ENCODE measurements at regions not wholly inside any gene's neighbourhood (a gene's known extent, or its start where the extent isn't known, plus 50 kb on each side); places are given as distances from the start of the nearest gene placed in this dataset.
"Not testable (repeated sequence)": the region's sequence is repeated elsewhere in the genome, so short reads cannot be mapped to it uniquely, and the experiment has no call there.

- no peak for DNase-seq (ENCODE audit: extremely low spot score)
- no peak overlapping the region for H3K27ac ChIP-seq (ENCODE audit: low read depth)
- H3K4me3 ChIP-seq (ENCODE audit: low read depth, low read length): no peak overlapping the region
- H3K4me1 ChIP-seq (ENCODE audit: insufficient read depth): no peaks in the 10 kb centered on the region
- no peaks in the 10 kb centered on the region for H3K36me3 ChIP-seq (ENCODE audit: insufficient read depth)
- WGBS: 92% methylated on average over 2 of the region's 2 CpGs
Measured at GRCh38 chrX:925094-925493, 287.4 kb downstream of the CRLF2 start.

GRCh38 chrX:924017-924416 lies 288.4 kb downstream of the CRLF2 start:
- Histone ChIP-seq H3K36me3 (ENCODE audit: insufficient read depth) (no peaks in the 10 kb centered on the region), H3K27ac (ENCODE audit: low read depth) (no peak overlapping the region), H3K4me3 (ENCODE audit: low read depth, low read length) (no peak overlapping the region), H3K4me1 (ENCODE audit: insufficient read depth) (no peaks in the 10 kb centered on the region)
- WGBS: 75% methylated on average over 2 of the region's 2 CpGs
- DNase-seq (ENCODE audit: extremely low spot score): no peak

GRCh38 chrX:920234-920799 lies 289.7 kb downstream of the SHOX start:
- Histone ChIP-seq H3K36me3 (ENCODE audit: insufficient read depth) (no peaks in the 10 kb centered on the region), H3K27ac (ENCODE audit: low read depth) (no peak overlapping the region), H3K4me3 (ENCODE audit: low read depth, low read length) (no peak overlapping the region), H3K4me1 (ENCODE audit: insufficient read depth) (no peaks in the 10 kb centered on the region)
- WGBS: 12% methylated on average over 25 of the region's 25 CpGs
- peak; percentile 55 for DNase-seq (ENCODE audit: extremely low spot score)

- no peaks in the 10 kb centered on the region for H3K4me1 ChIP-seq (ENCODE audit: insufficient read depth)
- H3K4me3 ChIP-seq (ENCODE audit: low read depth, low read length): no peak overlapping the region
- DNase-seq (ENCODE audit: extremely low spot score): no peak
- H3K27ac ChIP-seq (ENCODE audit: low read depth): no peak overlapping the region
- 75% methylated on average over 9 of the region's 9 CpGs for WGBS
- H3K36me3 ChIP-seq (ENCODE audit: insufficient read depth): no peaks in the 10 kb centered on the region
Measured at GRCh38 chrX:916230-916599, 285.6 kb downstream of the SHOX start.

- H3K36me3 ChIP-seq (ENCODE audit: insufficient read depth): no peaks in the 10 kb centered on the region
- 68% methylated on average over 15 of the region's 15 CpGs for WGBS
- no peak for DNase-seq (ENCODE audit: extremely low spot score)
- no peak overlapping the region for H3K4me3 ChIP-seq (ENCODE audit: low read depth, low read length)
- H3K27ac ChIP-seq (ENCODE audit: low read depth): no peak overlapping the region
- no peaks in the 10 kb centered on the region for H3K4me1 ChIP-seq (ENCODE audit: insufficient read depth)
Measured at GRCh38 chrX:915427-916229, 285.0 kb downstream of the SHOX start.

- H3K27ac ChIP-seq (ENCODE audit: low read depth): no peak overlapping the region
- no peak overlapping the region for H3K4me3 ChIP-seq (ENCODE audit: low read depth, low read length)
- no peaks in the 10 kb centered on the region for H3K4me1 ChIP-seq (ENCODE audit: insufficient read depth)
- H3K36me3 ChIP-seq (ENCODE audit: insufficient read depth): no peaks in the 10 kb centered on the region
- DNase-seq (ENCODE audit: extremely low spot score): no peak
Measured at GRCh38 chrX:914206-914605, 283.6 kb downstream of the SHOX start.

GRCh38 chrX:912677-913076 lies 282.1 kb downstream of the SHOX start:
- no peak overlapping the region for H3K4me3 ChIP-seq (ENCODE audit: low read depth, low read length)
- no peak overlapping the region for H3K27ac ChIP-seq (ENCODE audit: low read depth)
- 55% methylated on average over 11 of the region's 11 CpGs for WGBS
- no peaks in the 10 kb centered on the region for H3K4me1 ChIP-seq (ENCODE audit: insufficient read depth)
- H3K36me3 ChIP-seq (ENCODE audit: insufficient read depth): no peaks in the 10 kb centered on the region
- no peak for DNase-seq (ENCODE audit: extremely low spot score)

GRCh38 chrX:909068-909467 lies 278.5 kb downstream of the SHOX start:
- H3K27ac ChIP-seq (ENCODE audit: low read depth); H3K4me1 ChIP-seq (ENCODE audit: insufficient read depth); H3K36me3 ChIP-seq (ENCODE audit: insufficient read depth); H3K4me3 ChIP-seq (ENCODE audit: low read depth, low read length); DNase-seq (ENCODE audit: extremely low spot score): not testable (repeated sequence)
- 46% methylated on average over 2 of the region's 2 CpGs for WGBS

- no peaks in the 10 kb centered on the region for H3K4me1 ChIP-seq (ENCODE audit: insufficient read depth)
- 73% methylated on average over 3 of the region's 3 CpGs for WGBS
- no peak overlapping the region for H3K4me3 ChIP-seq (ENCODE audit: low read depth, low read length)
- no peak for DNase-seq (ENCODE audit: extremely low spot score)
- H3K36me3 ChIP-seq (ENCODE audit: insufficient read depth): no peaks in the 10 kb centered on the region
- no peak overlapping the region for H3K27ac ChIP-seq (ENCODE audit: low read depth)
Measured at GRCh38 chrX:906586-906985, 276.0 kb downstream of the SHOX start.

- Histone ChIP-seq H3K4me3 (ENCODE audit: low read depth, low read length) (no peak overlapping the region), H3K27ac (ENCODE audit: low read depth) (no peak overlapping the region), H3K36me3 (ENCODE audit: insufficient read depth) (no peaks in the 10 kb centered on the region), H3K4me1 (ENCODE audit: insufficient read depth) (no peaks in the 10 kb centered on the region)
- no peak for DNase-seq (ENCODE audit: extremely low spot score)
- WGBS: 73% methylated on average over 19 of the region's 19 CpGs
Measured at GRCh38 chrX:905848-906566, 275.4 kb downstream of the SHOX start.

- DNase-seq (ENCODE audit: extremely low spot score): no peak
Measured at GRCh38 chrX:903116-903515, 272.5 kb downstream of the SHOX start.

GRCh38 chrX:896256-896655 lies 265.7 kb downstream of the SHOX start:
- no peak for DNase-seq (ENCODE audit: extremely low spot score)
- Histone ChIP-seq H3K4me1 (ENCODE audit: insufficient read depth) (no peaks in the 10 kb centered on the region), H3K36me3 (ENCODE audit: insufficient read depth) (no peaks in the 10 kb centered on the region), H3K27ac (ENCODE audit: low read depth) (no peak overlapping the region), H3K4me3 (ENCODE audit: low read depth, low read length) (no peak overlapping the region)
- 85% methylated on average over 3 of the region's 3 CpGs for WGBS

More at GRCh38 chrX:903116-903515, 272.5 kb downstream of the SHOX start:
- Histone ChIP-seq H3K4me1 (ENCODE audit: insufficient read depth) (no peaks in the 10 kb centered on the region), H3K27ac (ENCODE audit: low read depth) (no peak overlapping the region), H3K36me3 (ENCODE audit: insufficient read depth) (no peaks in the 10 kb centered on the region), H3K4me3 (ENCODE audit: low read depth, low read length) (no peak overlapping the region)
- 92% methylated on average over 15 of the region's 15 CpGs for WGBS

GRCh38 chrX:889966-890651 lies 259.5 kb downstream of the SHOX start:
- no peak overlapping the region for H3K4me3 ChIP-seq (ENCODE audit: low read depth, low read length)
- H3K36me3 ChIP-seq (ENCODE audit: insufficient read depth): no peaks in the 10 kb centered on the region
- no peak overlapping the region for H3K27ac ChIP-seq (ENCODE audit: low read depth)
- no peaks in the 10 kb centered on the region for H3K4me1 ChIP-seq (ENCODE audit: insufficient read depth)
- 86% methylated on average over 5 of the region's 5 CpGs for WGBS
- DNase-seq (ENCODE audit: extremely low spot score): no peak

GRCh38 chrX:887724-888123 lies 257.1 kb downstream of the SHOX start:
- DNase-seq (ENCODE audit: extremely low spot score); H3K4me1 ChIP-seq (ENCODE audit: insufficient read depth): not testable (repeated sequence)
- WGBS: 92% methylated on average over 13 of the region's 13 CpGs

More at GRCh38 chrX:887724-888123, 257.1 kb downstream of the SHOX start:
- H3K36me3 ChIP-seq (ENCODE audit: insufficient read depth); H3K4me3 ChIP-seq (ENCODE audit: low read depth, low read length); H3K27ac ChIP-seq (ENCODE audit: low read depth): not testable (repeated sequence)

Measured in urinary bladder (tissue), 3 donors.